Adrenal gland (tissue), 9 donors: ENCODE measurements at regions not wholly inside any gene's neighbourhood (a gene's known extent, or its start where the extent isn't known, plus 50 kb on each side); places are given as distances from the start of the nearest gene placed in this dataset.

Experiments used
- DNase-seq, 7 donors: peaks; one replicate each; pipeline ENCODE4 v3.0.0-alpha.2; 2019 to 2020
- H3K27ac ChIP-seq, 5 donors: fragments of 200-600 bp; sonication (generic) in 4 of 5; 1 replicate in 3 of 5; 2 replicates in 2 of 5; pipeline versions ENCODE4 v1.5.1 to v1.8.0; 2016 to 2020; ENCODE audit warnings: mild to moderate bottlenecking in 1 of 5
- H3K27me3 ChIP-seq: fragments of 200-600 bp; 2 replicates; pipeline ENCODE4 v1.8.0; 2021
- H3K36me3 ChIP-seq, 2 donors: fragments of 200-600 bp; replicated peaks in 1 of 2; 1 replicate in 1 of 2; 2 replicates in 1 of 2; pipeline versions ENCODE4 v1.5.1 to v1.8.0; 2018 to 2022
- H3K4me1 ChIP-seq, 2 donors: fragments of 200-600 bp; replicated peaks in 1 of 2; 1 replicate in 1 of 2; 2 replicates in 1 of 2; pipeline versions ENCODE4 v1.5.1 to v1.8.0; 2018 to 2021
- H3K4me3 ChIP-seq, 4 donors: fragments of 200-600 bp; sonication (generic) in 3 of 4; one replicate each; pipeline ENCODE4 v1.5.1; 2016 to 2018
- H3K9me3 ChIP-seq, 3 donors: fragments of 200-600 bp; sonication (generic) in 1 of 3; replicated peaks in 1 of 3; 1 replicate in 2 of 3; 2 replicates in 1 of 3; pipeline versions ENCODE4 v1.5.1 to v1.8.0; 2016 to 2021
- POLR2A ChIP-seq, 2 donors: fragments of 450-650 bp; IDR thresholded peaks; one replicate each; pipeline ENCODE4 v1.6.1; 2017; ENCODE audit warnings: antibody characterized with exemption in 2 of 2, mild to moderate bottlenecking in 2 of 2, moderate library complexity in 1 of 2
- WGBS, 4 donors: extraction: QIAGEN DNeasy Blood & Tissue Kit in 2 of 4; methylation state at CpG; one replicate each; pipeline versions ENCODE4 v1.1.5 to v1.1.7; 2013 to 2017; 5-methylcytosine and 5-hydroxymethylcytosine counted together
- intact Hi-C, 2 donors: fragments of 100-400 bp; cut with DNase I; formaldehyde crosslinking; loops; one replicate each; pipeline versions ENCODE4 v1.14.1 to v1.15.0; 2022 to 2023
- TF ChIP-seq, protein P1 (sequence below), 6 experiments: fragments of 450-650 bp in 4 of 6; fragments of 200-600 bp in 2 of 6; sonication (generic) in 1 of 6; IDR thresholded peaks; 1 replicate in 5 of 6; 2 replicates in 1 of 6; pipeline versions ENCODE4 v1.5.1 to v1.8.0; 2016 to 2021; ENCODE audit warnings: antibody characterized with exemption in 6 of 6, mild to moderate bottlenecking in 2 of 6, moderate library complexity in 1 of 6
- donor health status: healthy with polysubstance abuse.
- donor health status: Bipolar disorder and iron deficiency.
- donor health status: DM: yes; HTN: yes; CAD: no.
- donor health status: DM: no; HTN: no; CAD: no.
- donor health status: DM: no; HTN: no; CAD: no.

DNA sequence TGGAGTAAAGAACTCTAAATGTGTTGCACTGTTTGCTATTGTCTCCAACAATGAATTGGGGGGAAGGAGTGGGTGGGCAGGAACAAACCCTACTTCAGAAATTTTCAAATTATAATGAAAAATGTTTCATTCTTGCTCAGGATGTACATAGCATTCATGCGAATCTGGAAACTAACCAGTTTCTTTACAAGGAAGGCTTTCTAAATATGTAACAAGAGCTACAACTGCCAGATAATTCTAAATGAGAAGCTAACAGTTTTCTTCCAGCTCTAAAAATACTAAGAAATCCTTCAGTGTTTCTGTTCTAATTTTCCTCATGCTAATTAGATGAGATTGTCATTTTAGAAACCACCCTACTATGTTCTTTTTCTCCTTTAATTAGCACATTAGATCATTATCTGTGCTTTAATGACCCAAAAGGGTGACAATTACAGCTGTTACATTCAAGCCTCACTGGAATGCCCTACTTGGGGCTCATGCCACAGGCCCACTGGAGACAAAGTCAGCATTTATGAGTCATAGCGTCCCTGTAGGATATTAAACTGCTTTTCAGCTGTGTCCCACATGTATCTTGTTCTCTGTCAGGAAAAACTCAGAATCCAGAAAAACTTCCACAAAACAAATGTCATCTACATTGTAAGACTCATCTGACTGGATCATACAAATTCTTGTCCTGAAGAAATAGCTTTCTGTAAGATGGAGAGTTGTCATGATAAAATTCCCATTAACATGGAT lies 804.6 kb upstream of the CXADR start:
- TF ChIP-seq, protein P1, sequence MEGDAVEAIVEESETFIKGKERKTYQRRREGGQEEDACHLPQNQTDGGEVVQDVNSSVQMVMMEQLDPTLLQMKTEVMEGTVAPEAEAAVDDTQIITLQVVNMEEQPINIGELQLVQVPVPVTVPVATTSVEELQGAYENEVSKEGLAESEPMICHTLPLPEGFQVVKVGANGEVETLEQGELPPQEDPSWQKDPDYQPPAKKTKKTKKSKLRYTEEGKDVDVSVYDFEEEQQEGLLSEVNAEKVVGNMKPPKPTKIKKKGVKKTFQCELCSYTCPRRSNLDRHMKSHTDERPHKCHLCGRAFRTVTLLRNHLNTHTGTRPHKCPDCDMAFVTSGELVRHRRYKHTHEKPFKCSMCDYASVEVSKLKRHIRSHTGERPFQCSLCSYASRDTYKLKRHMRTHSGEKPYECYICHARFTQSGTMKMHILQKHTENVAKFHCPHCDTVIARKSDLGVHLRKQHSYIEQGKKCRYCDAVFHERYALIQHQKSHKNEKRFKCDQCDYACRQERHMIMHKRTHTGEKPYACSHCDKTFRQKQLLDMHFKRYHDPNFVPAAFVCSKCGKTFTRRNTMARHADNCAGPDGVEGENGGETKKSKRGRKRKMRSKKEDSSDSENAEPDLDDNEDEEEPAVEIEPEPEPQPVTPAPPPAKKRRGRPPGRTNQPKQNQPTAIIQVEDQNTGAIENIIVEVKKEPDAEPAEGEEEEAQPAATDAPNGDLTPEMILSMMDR (IDR thresholded peaks at IDR 0.05): no peak
- no peak for TF ChIP-seq POLR2A (IDR thresholded peaks at IDR 0.05)
- Histone ChIP-seq H3K27me3 (no peaks in the 10 kb centered on the region), H3K9me3 (no peaks in the 10 kb centered on the region), H3K4me3 (no peak overlapping the region), H3K4me1 (peaks cover 0 to 6% of the 10 kb centered on the region in 2 donors), H3K36me3 (no peaks in the 10 kb centered on the region), H3K27ac (no peak overlapping the region)
- intact Hi-C loops: no loop called here
- 42 to 84% (median 60%) methylated on average over 2 of the region's 2 CpGs for WGBS, 4 donors
- DNase-seq: no peak

DNA sequence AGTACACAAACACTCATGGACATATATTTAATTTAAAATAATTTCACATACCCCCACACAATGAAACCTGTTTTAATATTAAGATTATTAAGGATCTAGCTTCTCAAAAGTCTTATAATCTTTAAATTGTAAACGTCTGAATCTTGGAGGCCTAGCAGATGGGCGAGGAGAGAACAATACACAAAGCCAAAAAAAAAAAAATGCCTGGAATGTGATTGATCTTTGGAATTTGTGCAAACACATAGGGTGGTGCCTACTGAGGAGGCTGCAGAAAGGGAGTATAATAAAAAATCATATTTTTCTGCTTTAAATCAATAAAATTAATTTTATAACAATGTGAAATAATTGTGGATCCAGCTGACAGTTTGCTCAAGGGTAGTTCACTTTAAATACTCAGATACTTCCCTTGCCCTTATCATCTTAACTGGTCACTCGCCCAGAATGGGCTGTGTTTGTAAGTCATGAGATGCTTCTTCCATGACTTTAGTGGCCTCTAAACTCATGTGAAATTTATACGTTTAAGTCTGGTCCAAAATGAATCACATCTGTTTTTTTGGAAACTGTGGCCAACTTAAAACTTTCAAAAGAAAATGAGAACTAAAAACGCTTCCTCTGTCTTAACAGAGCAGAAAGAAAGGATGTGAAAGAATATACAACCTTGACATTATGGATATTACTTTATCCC lies 802.8 kb upstream of the CXADR start:
- Histone ChIP-seq H3K27ac (peak overlapping the region in 1 of 5 donors; percentile 10), H3K4me3 (no peak overlapping the region), H3K27me3 (no peaks in the 10 kb centered on the region), H3K36me3 (no peaks in the 10 kb centered on the region), H3K4me1 (peaks cover 0 to 6% of the 10 kb centered on the region in 2 donors), H3K9me3 (no peaks in the 10 kb centered on the region)
- intact Hi-C loops: no loop called here
- 38 to 51% (median 46%) methylated on average over 5 of the region's 5 CpGs for WGBS, 4 donors
- no peak for TF ChIP-seq POLR2A (IDR thresholded peaks at IDR 0.05)
- TF ChIP-seq, protein P1 (IDR thresholded peaks at IDR 0.05): no peak
- DNase-seq: peak in 5 of 7 donors; percentile 24 to 51 (median 29)

GRCh38 chr21:16711757-16712156 lies 801.1 kb upstream of the CXADR start:
- TF ChIP-seq, protein P1 (IDR thresholded peaks at IDR 0.05): no peak
- Histone ChIP-seq H3K4me3 (no peak overlapping the region), H3K27me3 (no peaks in the 10 kb centered on the region), H3K27ac (no peak overlapping the region), H3K36me3 (no peaks in the 10 kb centered on the region), H3K4me1 (peaks cover 0 to 6% of the 10 kb centered on the region in 2 donors), H3K9me3 (no peaks in the 10 kb centered on the region)
- no peak for DNase-seq
- WGBS, 4 donors: 84 to 95% (median 88%) methylated on average over 2 of the region's 2 CpGs
- intact Hi-C loops: no loop called here

DNA sequence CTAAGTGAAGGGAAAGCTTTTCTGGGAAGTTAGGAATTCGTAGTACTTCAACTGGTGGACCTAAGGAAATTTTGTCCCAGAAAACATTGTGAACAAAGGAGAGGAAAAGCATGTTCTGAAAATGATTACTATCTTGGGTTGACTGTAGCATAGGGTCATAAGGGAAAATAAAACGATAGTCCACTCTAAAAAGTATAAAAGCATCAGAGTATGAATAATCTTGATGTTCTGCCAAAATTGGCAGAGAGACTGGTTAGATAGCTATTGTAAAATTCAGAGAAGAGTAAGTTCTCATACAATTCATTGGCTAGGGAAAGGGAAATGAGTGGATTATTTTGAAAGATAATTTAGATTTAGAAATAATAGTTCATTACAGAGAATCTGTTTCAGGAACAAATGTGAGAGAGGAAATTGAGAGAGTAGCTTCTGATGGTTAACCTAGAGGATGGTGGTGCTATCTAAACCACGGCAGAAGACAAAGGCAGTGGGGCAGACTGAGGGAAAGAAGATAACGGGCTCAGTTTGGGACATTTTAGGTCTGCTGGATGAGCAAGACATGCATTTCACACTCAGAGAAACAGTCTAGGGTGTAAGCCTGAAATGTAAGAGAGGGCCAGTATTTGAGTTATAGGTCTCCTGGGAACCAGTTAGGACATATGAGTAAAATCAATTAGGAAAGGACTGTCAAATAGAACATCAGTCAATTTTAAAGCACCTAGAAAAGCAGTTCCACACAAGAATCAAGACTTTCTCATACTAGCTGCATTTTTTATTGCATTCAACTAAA lies 799.3 kb upstream of the CXADR start:
- H3K27me3 ChIP-seq: no peaks in the 10 kb centered on the region
- no peaks in the 10 kb centered on the region for H3K36me3 ChIP-seq
- WGBS, 4 donors: 66 to 76% (median 70%) methylated on average over 4 of the region's 4 CpGs
- DNase-seq: no peak
- H3K4me3 ChIP-seq: no peak overlapping the region
- intact Hi-C loops: no loop called here
- no peaks in the 10 kb centered on the region for H3K9me3 ChIP-seq
- no peak overlapping the region for H3K27ac ChIP-seq
- TF ChIP-seq, protein P1 (IDR thresholded peaks at IDR 0.05): no peak
- no peak for TF ChIP-seq POLR2A (IDR thresholded peaks at IDR 0.05)
- H3K4me1 ChIP-seq: peaks cover 0 to 6% of the 10 kb centered on the region in 2 donors
